ENCODE measurements at regions not wholly inside any gene's neighbourhood (a gene's known extent, or its start where the extent isn't known, plus 50 kb on each side); places are given as distances from the start of the nearest gene placed in this dataset.

GRCh38 chr2:2524348-2524941 is 193.4 kb upstream of the MYT1L start:
- no peaks in the 10 kb centered on the region for H3K36me3 ChIP-seq (replicated peaks in 1 of 2; ENCODE audit: insufficient read depth in 1 of 2, low read depth in 2 of 2)
- no peak for DNase-seq
- H3K27me3 ChIP-seq: no peaks in the 10 kb centered on the region
- H3K9me3 ChIP-seq: no peaks in the 10 kb centered on the region
- no peak for ATAC-seq
- TF ChIP-seq, protein P1, sequence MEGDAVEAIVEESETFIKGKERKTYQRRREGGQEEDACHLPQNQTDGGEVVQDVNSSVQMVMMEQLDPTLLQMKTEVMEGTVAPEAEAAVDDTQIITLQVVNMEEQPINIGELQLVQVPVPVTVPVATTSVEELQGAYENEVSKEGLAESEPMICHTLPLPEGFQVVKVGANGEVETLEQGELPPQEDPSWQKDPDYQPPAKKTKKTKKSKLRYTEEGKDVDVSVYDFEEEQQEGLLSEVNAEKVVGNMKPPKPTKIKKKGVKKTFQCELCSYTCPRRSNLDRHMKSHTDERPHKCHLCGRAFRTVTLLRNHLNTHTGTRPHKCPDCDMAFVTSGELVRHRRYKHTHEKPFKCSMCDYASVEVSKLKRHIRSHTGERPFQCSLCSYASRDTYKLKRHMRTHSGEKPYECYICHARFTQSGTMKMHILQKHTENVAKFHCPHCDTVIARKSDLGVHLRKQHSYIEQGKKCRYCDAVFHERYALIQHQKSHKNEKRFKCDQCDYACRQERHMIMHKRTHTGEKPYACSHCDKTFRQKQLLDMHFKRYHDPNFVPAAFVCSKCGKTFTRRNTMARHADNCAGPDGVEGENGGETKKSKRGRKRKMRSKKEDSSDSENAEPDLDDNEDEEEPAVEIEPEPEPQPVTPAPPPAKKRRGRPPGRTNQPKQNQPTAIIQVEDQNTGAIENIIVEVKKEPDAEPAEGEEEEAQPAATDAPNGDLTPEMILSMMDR (IDR thresholded peaks at IDR 0.05): no peak
- TF ChIP-seq POLR2A (IDR thresholded peaks at IDR 0.05): no peak
- intact Hi-C loops (cut with DNase I): no loop called here
- 57 to 65% methylated on average over 9 to 12 of the region's 12 CpGs for WGBS, 2 donors
- H3K4me3 ChIP-seq: no peak overlapping the region
- H3K4me1 ChIP-seq: no peaks in the 10 kb centered on the region
- no peak overlapping the region for H3K27ac ChIP-seq

- intact Hi-C loops (cut with DNase I): no loop called here
- no peaks in the 10 kb centered on the region for H3K4me1 ChIP-seq
- DNase-seq (no peak), ATAC-seq (no peak)
- TF ChIP-seq POLR2A (IDR thresholded peaks at IDR 0.05): no peak
- TF ChIP-seq, protein P1 (IDR thresholded peaks at IDR 0.05): no peak
- no peaks in the 10 kb centered on the region for H3K9me3 ChIP-seq
- H3K27me3 ChIP-seq: no peaks in the 10 kb centered on the region
- 51 to 55% methylated on average over 7 of the region's 7 CpGs for WGBS, 2 donors
- no peak overlapping the region for H3K27ac ChIP-seq
- no peaks in the 10 kb centered on the region for H3K36me3 ChIP-seq (replicated peaks in 1 of 2; ENCODE audit: insufficient read depth in 1 of 2, low read depth in 2 of 2)
- no peak overlapping the region for H3K4me3 ChIP-seq
These were observed 192.6 kb upstream of the MYT1L start for GRCh38 chr2:2523461-2524347.

DNA sequence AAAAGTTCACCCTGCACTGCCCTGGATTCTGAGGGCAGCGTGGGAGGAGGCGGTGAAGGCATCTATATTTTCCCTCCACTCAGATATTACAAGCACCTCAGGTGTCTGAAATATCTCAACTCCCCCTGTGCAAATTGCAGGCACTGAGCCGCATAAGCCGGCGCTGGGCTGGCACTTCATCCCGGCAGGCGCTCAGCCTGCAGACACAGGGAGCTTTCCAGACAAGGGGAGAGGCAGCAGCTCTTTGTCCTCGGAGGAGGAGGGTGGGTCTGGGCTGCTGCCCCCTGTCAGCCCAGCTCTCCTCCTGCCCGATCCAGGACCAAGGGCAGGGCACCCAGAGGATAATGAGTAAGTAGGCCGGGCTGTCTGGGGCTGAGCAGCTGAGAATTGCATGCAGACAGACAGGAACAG is 189.3 kb upstream of the MYT1L start:
- no peak for TF ChIP-seq POLR2A (IDR thresholded peaks at IDR 0.05)
- TF ChIP-seq, protein P1 (IDR thresholded peaks at IDR 0.05): no peak
- 45 to 51% methylated on average over 10 of the region's 10 CpGs for WGBS, 2 donors
- H3K27me3 ChIP-seq: no peaks in the 10 kb centered on the region
- no peak overlapping the region for H3K27ac ChIP-seq
- no peaks in the 10 kb centered on the region for H3K9me3 ChIP-seq
- intact Hi-C loops (cut with DNase I): no loop called here
- no peak overlapping the region for H3K4me3 ChIP-seq
- no peak for DNase-seq
- H3K4me1 ChIP-seq: no peaks in the 10 kb centered on the region
- H3K36me3 ChIP-seq (replicated peaks in 1 of 2; ENCODE audit: insufficient read depth in 1 of 2, low read depth in 2 of 2): no peaks in the 10 kb centered on the region
- no peak for ATAC-seq

GRCh38 chr2:2519381-2519780 is 188.3 kb upstream of the MYT1L start:
- intact Hi-C loops (cut with DNase I): no loop called here
- TF ChIP-seq, protein P1 (IDR thresholded peaks at IDR 0.05): no peak
- no peak for TF ChIP-seq POLR2A (IDR thresholded peaks at IDR 0.05)
- Histone ChIP-seq H3K4me1 (no peaks in the 10 kb centered on the region), H3K27me3 (no peaks in the 10 kb centered on the region), H3K4me3 (no peak overlapping the region), H3K9me3 (no peaks in the 10 kb centered on the region), H3K27ac (no peak overlapping the region), H3K36me3 (replicated peaks in 1 of 2; ENCODE audit: insufficient read depth in 1 of 2, low read depth in 2 of 2) (no peaks in the 10 kb centered on the region)
- ATAC-seq: no peak
- no peak for DNase-seq
- 50 to 59% methylated on average over 1 of the region's 1 CpG for WGBS, 2 donors

Measured in body of pancreas (tissue), 4 donors.